OCI-LY7 (cell line): ENCODE measurements at regions not wholly inside any gene's neighbourhood (a gene's known extent, or its start where the extent isn't known, plus 50 kb on each side); places are given as distances from the start of the nearest gene placed in this dataset.

Source experiments
- BruUV-seq: library from RNA; stranded (reverse); fragments of 400-500 nt; replicated peaks from 2 replicates; lab custom pipeline; 2021; lab: Mats Ljungman, UMichigan
- CTCF ChIA-PET: fragments of 300-600 bp; sonication (Branson Sonifier 250); formaldehyde crosslinking; loops from one replicate; lab custom pipeline; 2022; ENCODE audit warnings: antibody characterized with exemption; ENCODE audit not compliant: unreplicated experiment; lab: Charles Lee
- POLR2A ChIA-PET: fragments of 300-600 bp; sonication (Branson Sonifier 250); formaldehyde crosslinking; loops from one replicate; lab custom pipeline; 2022; ENCODE audit warnings: antibody characterized with exemption; lab: Charles Lee
- DNase-seq: peaks from one replicate; pipeline ENCODE4 v3.0.0-alpha.2; 2015; ENCODE audit warnings: low spot score
- H2AFZ ChIP-seq: fragments of 200-600 bp; sonication (generic), shearing (Covaris generic); 2 replicates; pipeline ENCODE4 v1.6.1; 2014; ENCODE audit warnings: mild to moderate bottlenecking, antibody characterized with exemption, low read length, moderate library complexity
- H3K27ac ChIP-seq: fragments of 200-600 bp; sonication (generic); 2 replicates; pipeline ENCODE4 v1.5.1; 2014; ENCODE audit warnings: mixed run types, low read depth, mild to moderate bottlenecking, moderate library complexity, low read length, inconsistent platforms; ENCODE audit not compliant: poor library complexity, severe bottlenecking
- H3K36me3 ChIP-seq: fragments of 200-600 bp; sonication (generic); 2 replicates; pipeline ENCODE4 v1.6.1; 2014; ENCODE audit warnings: mild to moderate bottlenecking, antibody characterized with exemption, low read length, moderate library complexity, mixed read lengths; ENCODE audit not compliant: insufficient read depth
- H3K4me1 ChIP-seq: fragments of 200-600 bp; sonication (generic); 2 replicates; pipeline ENCODE4 v1.5.1; 2014; ENCODE audit warnings: mild to moderate bottlenecking, low read length; ENCODE audit not compliant: insufficient read depth, poor library complexity, severe bottlenecking
- H3K4me2 ChIP-seq: fragments of 200-600 bp; sonication (generic); 2 replicates; pipeline ENCODE4 v1.6.1; 2014; ENCODE audit warnings: mild to moderate bottlenecking, low read length
- H3K4me3 ChIP-seq: fragments of 200-600 bp; sonication (generic); 2 replicates; pipeline ENCODE4 v1.5.1; 2014; ENCODE audit warnings: mild to moderate bottlenecking, low read depth, low read length; ENCODE audit not compliant: poor library complexity, severe bottlenecking
- H3K79me2 ChIP-seq: fragments of 200-600 bp; sonication (generic); 2 replicates; pipeline ENCODE4 v1.6.1; 2016; ENCODE audit warnings: low read depth, mild to moderate bottlenecking, low read length, moderate library complexity, mixed read lengths; ENCODE audit not compliant: insufficient read depth
- H3K9me2 ChIP-seq: fragments of 200-600 bp; sonication (generic); 2 replicates; pipeline ENCODE4 v1.6.1; 2016; ENCODE audit warnings: mild to moderate bottlenecking, low read length, mixed read lengths; ENCODE audit not compliant: insufficient read depth
- H3K9me3 ChIP-seq: fragments of 200-600 bp; sonication (generic); 2 replicates; pipeline ENCODE4 v1.6.1; 2014; ENCODE audit warnings: mild to moderate bottlenecking, mixed run types, low read length, mixed read lengths
- H4K20me1 ChIP-seq: fragments of 200-600 bp; sonication (generic); 2 replicates; pipeline ENCODE4 v1.6.1; 2014; ENCODE audit warnings: mild to moderate bottlenecking, antibody characterized with exemption, low read length, moderate library complexity, mixed read lengths; ENCODE audit not compliant: insufficient read depth
- CTCF ChIP-seq: fragments of 200-600 bp; sonication (generic); conservative IDR thresholded peaks from 2 replicates; pipeline ENCODE4 v1.5.1; 2014; ENCODE audit warnings: mild to moderate bottlenecking, antibody characterized with exemption, low read length, moderate library complexity, mixed read lengths
- EZH2phosphoT487 ChIP-seq: fragments of 200-600 bp; sonication (generic); IDR thresholded peaks from 2 replicates; pipeline ENCODE4 v1.6.1; 2018; ENCODE audit warnings: low read depth, borderline replicate concordance, mild to moderate bottlenecking, mixed run types, antibody characterized with exemption, low read length, moderate library complexity, mixed read lengths
- intact Hi-C: fragments of 100-400 bp; cut with micrococcal nuclease; formaldehyde crosslinking; loops from one replicate; pipeline ENCODE4 v1.10.0; 2022; ENCODE audit not compliant: unreplicated experiment

GRCh38 chr22:27065279-27065678 is 407.9 kb downstream of the MIAT start:
- BruUV-seq, result no TSS peak
- H2AFZ ChIP-seq, result no peak overlapping the region
- no peaks in the 10 kb centered on the region for H3K9me2 ChIP-seq
- H3K4me3 ChIP-seq, result no peak overlapping the region
- intact Hi-C loops, result no loop called here
- H3K4me1 ChIP-seq, result no peaks in the 10 kb centered on the region
- H3K36me3 ChIP-seq, result no peaks in the 10 kb centered on the region
- no peaks in the 10 kb centered on the region for H3K9me3 ChIP-seq
- ChIA-PET CTCF (no interaction called here), POLR2A (interaction anchor here (0.7 kb wide), 1 partner anchor 880 kb away, joined by 3 read pairs; no protein-coding TSS in a partner anchor)
- DNase-seq, result no peak
- H4K20me1 ChIP-seq, result no peaks in the 10 kb centered on the region
- no peaks in the 10 kb centered on the region for H3K79me2 ChIP-seq
- TF ChIP-seq EZH2phosphoT487 (no peak), CTCF (no peak)
- H3K4me2 ChIP-seq, result no peak overlapping the region
- H3K27ac ChIP-seq, result no peak overlapping the region

- Histone ChIP-seq H3K9me2 (no peaks in the 10 kb centered on the region), H3K4me3 (no peak overlapping the region), H4K20me1 (no peaks in the 10 kb centered on the region), H3K27ac (no peak overlapping the region), H3K79me2 (no peaks in the 10 kb centered on the region), H3K4me2 (no peak overlapping the region), H3K36me3 (no peaks in the 10 kb centered on the region), H3K9me3 (no peaks in the 10 kb centered on the region), H2AFZ (no peak overlapping the region), H3K4me1 (no peaks in the 10 kb centered on the region)
- ChIA-PET CTCF (no interaction called here), POLR2A (no interaction called here)
- intact Hi-C loops, result no loop called here
- DNase-seq, result no peak
- TF ChIP-seq CTCF, result no peak
- BruUV-seq, result no TSS peak
Observed at GRCh38 chr22:27066856-27067255, 409.5 kb downstream of the MIAT start.

- no TSS peak for BruUV-seq
- no peak overlapping the region for H3K27ac ChIP-seq
- H2AFZ ChIP-seq, result no peak overlapping the region
- intact Hi-C loops, result no loop called here
- ChIA-PET POLR2A (no interaction called here), CTCF (no interaction called here)
- no peaks in the 10 kb centered on the region for H3K36me3 ChIP-seq
- no peaks in the 10 kb centered on the region for H3K9me2 ChIP-seq
- no peaks in the 10 kb centered on the region for H3K4me1 ChIP-seq
- H3K4me3 ChIP-seq, result no peak overlapping the region
- TF ChIP-seq CTCF (no peak), EZH2phosphoT487 (no peak)
- no peaks in the 10 kb centered on the region for H3K9me3 ChIP-seq
- H4K20me1 ChIP-seq, result no peaks in the 10 kb centered on the region
- H3K79me2 ChIP-seq, result no peaks in the 10 kb centered on the region
- no peak overlapping the region for H3K4me2 ChIP-seq
- no peak for DNase-seq
Observed at GRCh38 chr22:27068121-27068520, 410.7 kb downstream of the MIAT start.
